HCT116 (cell line): ENCODE measurements at regions not wholly inside any gene's neighbourhood (a gene's known extent, or its start where the extent isn't known, plus 50 kb on each side); places are given as distances from the start of the nearest gene placed in this dataset.
"Not testable (repeated sequence)": the region's sequence is repeated elsewhere in the genome, so short reads cannot be mapped to it uniquely, and the experiment has no call there.

Experiments
- EZH2 ChIP-seq: fragments of 200-600 bp; sonication (generic); IDR thresholded peaks from 2 replicates; pipeline ENCODE4 v1.6.1; 2017; ENCODE audit warnings: antibody characterized with exemption, mixed run types
- EZH2phosphoT487 ChIP-seq: fragments of 200-600 bp; IDR thresholded peaks from 2 replicates; pipeline ENCODE4 v1.6.1; 2018; ENCODE audit warnings: antibody characterized with exemption, borderline replicate concordance
- FOSL1 ChIP-seq: IDR thresholded peaks from 2 replicates; pipeline ENCODE4 v1.6.1; 2012; ENCODE audit warnings: low read depth
- MAX ChIP-seq: IDR thresholded peaks from 2 replicates; pipeline ENCODE4 v1.6.1; 2012
- POLR2A ChIP-seq: IDR thresholded peaks from 2 replicates; pipeline ENCODE4 v1.7.0; 2011; ENCODE audit warnings: borderline replicate concordance; ENCODE audit not compliant: insufficient read depth, insufficient read length; ENCODE audit errors: extremely low read depth
- POLR2AphosphoS5 ChIP-seq: IDR thresholded peaks from 2 replicates; pipeline ENCODE4 v1.6.1; 2011; ENCODE audit warnings: mild to moderate bottlenecking, low read depth, low read length, moderate library complexity
- SRF ChIP-seq: IDR thresholded peaks from 2 replicates; pipeline ENCODE4 v1.6.1; 2012; ENCODE audit warnings: low read depth
- YY1 ChIP-seq: IDR thresholded peaks from 2 replicates; pipeline ENCODE4 v1.6.1; 2011; ENCODE audit warnings: low read length, low read depth, moderate library complexity, mild to moderate bottlenecking; ENCODE audit not compliant: insufficient replicate concordance; ENCODE audit errors: extremely low read depth
- TF ChIP-seq, protein P1 (sequence below): IDR thresholded peaks from 2 replicates; pipeline ENCODE4 v1.6.1; 2011; ENCODE audit warnings: mild to moderate bottlenecking, low read length, moderate library complexity; ENCODE audit not compliant: insufficient replicate concordance; ENCODE audit errors: extremely low read depth
- TF ChIP-seq, protein P2 (sequence below), 3 experiments: fragments of 200-600 bp in 1 of 3; sonication (generic) in 1 of 3; IDR thresholded peaks in 2 of 3; conservative IDR thresholded peaks in 1 of 3; 2 replicates each; pipeline ENCODE4 v1.5.1; 2012 to 2017; ENCODE audit warnings: low read depth in 2 of 3, low read length in 2 of 3, antibody characterized with exemption in 1 of 3, borderline replicate concordance in 1 of 3, control low read depth in 1 of 3, mild to moderate bottlenecking in 1 of 3, mixed read lengths in 1 of 3, mixed run types in 1 of 3, moderate library complexity in 1 of 3; ENCODE audit not compliant: insufficient read depth in 1 of 3

DNA sequence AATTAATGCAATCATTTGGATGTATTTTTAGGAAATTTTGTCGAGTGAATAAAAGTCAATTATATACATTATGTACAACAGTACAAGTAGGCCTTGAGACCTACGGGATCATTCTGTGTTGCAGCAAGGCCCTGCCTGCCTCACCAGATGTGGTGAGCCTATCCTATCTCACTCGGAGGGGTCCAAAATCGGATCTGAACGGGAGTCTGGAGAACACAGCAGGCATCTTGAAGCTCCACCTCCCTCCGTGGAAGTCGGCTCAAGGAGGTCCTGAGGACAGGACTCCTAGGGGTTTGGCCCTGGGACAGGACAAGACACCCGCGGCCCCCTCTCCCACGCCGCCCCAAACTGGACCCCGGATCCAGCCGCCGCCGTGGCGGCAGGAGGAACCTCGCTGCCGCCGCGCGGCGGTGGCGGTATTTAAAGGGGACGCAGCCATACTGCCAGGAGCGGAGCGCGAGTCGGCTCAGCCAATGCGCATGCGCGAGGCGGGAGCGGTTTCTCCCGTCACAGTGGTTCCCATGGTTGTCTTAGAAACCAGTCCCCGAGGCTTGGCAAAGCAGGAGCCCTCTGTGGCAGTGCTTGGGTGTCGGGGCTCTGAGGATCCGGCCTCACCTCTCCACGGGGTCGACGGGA, 663.9 kb downstream of the SPATA31A7 start:
- TF ChIP-seq, protein P1, sequence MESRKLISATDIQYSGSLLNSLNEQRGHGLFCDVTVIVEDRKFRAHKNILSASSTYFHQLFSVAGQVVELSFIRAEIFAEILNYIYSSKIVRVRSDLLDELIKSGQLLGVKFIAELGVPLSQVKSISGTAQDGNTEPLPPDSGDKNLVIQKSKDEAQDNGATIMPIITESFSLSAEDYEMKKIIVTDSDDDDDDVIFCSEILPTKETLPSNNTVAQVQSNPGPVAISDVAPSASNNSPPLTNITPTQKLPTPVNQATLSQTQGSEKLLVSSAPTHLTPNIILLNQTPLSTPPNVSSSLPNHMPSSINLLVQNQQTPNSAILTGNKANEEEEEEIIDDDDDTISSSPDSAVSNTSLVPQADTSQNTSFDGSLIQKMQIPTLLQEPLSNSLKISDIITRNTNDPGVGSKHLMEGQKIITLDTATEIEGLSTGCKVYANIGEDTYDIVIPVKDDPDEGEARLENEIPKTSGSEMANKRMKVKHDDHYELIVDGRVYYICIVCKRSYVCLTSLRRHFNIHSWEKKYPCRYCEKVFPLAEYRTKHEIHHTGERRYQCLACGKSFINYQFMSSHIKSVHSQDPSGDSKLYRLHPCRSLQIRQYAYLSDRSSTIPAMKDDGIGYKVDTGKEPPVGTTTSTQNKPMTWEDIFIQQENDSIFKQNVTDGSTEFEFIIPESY = not testable (repeated sequence)
- not testable (repeated sequence) for TF ChIP-seq YY1, POLR2A, FOSL1, EZH2, POLR2AphosphoS5, MAX, EZH2phosphoT487, SRF
- TF ChIP-seq, protein P2, sequence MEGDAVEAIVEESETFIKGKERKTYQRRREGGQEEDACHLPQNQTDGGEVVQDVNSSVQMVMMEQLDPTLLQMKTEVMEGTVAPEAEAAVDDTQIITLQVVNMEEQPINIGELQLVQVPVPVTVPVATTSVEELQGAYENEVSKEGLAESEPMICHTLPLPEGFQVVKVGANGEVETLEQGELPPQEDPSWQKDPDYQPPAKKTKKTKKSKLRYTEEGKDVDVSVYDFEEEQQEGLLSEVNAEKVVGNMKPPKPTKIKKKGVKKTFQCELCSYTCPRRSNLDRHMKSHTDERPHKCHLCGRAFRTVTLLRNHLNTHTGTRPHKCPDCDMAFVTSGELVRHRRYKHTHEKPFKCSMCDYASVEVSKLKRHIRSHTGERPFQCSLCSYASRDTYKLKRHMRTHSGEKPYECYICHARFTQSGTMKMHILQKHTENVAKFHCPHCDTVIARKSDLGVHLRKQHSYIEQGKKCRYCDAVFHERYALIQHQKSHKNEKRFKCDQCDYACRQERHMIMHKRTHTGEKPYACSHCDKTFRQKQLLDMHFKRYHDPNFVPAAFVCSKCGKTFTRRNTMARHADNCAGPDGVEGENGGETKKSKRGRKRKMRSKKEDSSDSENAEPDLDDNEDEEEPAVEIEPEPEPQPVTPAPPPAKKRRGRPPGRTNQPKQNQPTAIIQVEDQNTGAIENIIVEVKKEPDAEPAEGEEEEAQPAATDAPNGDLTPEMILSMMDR (IDR thresholded peaks at IDR 0.05 in 2 of 3, conservative IDR thresholded peaks at IDR 0.05 in 1 of 3; ENCODE audit: borderline replicate concordance in 1 of 3, insufficient read depth in 1 of 3, low read depth in 2 of 3, low read length in 2 of 3) = not testable (repeated sequence)
